WTC11 (cell line): ENCODE measurements at regions not wholly inside any gene's neighbourhood (a gene's known extent, or its start where the extent isn't known, plus 50 kb on each side); places are given as distances from the start of the nearest gene placed in this dataset.

Source experiments
- ATAC-seq: fragments of 200-7000 bp; cut with Tn5 transposase; 2 replicates; pipeline ENCODE4 v1.10.0; 2021; ENCODE audit warnings: mild to moderate bottlenecking, moderate library complexity
- CTCF ChIA-PET: fragments of 300-600 bp; sonication (Branson Sonifier 250); formaldehyde crosslinking; loops from one replicate; lab custom pipeline; 2021; ENCODE audit warnings: antibody characterized with exemption; lab: Charles Lee
- POLR2A ChIA-PET: fragments of 350-600 bp; sonication (Branson Sonifier 250); formaldehyde crosslinking; loops from one replicate; lab custom pipeline; 2021; ENCODE audit warnings: antibody characterized with exemption; lab: Charles Lee
- DNase-seq: peaks from one replicate; pipeline ENCODE4 v3.0.0; 2021; ENCODE audit warnings: low spot score
- H3K27ac Mint-ChIP-seq: 2 replicates; pipeline ENCODE4 v1.8.0; 2021; ENCODE audit warnings: mixed read lengths
- H3K27me3 Mint-ChIP-seq: 2 replicates; pipeline ENCODE4 v1.8.0; 2021; ENCODE audit warnings: low read depth, mild to moderate bottlenecking, moderate library complexity, mixed read lengths
- H3K36me3 Mint-ChIP-seq: 2 replicates; pipeline ENCODE4 v1.8.0; 2021; ENCODE audit warnings: mixed read lengths
- H3K4me1 Mint-ChIP-seq: 2 replicates; pipeline ENCODE4 v1.8.0; 2022; ENCODE audit warnings: mixed read lengths
- H3K4me3 Mint-ChIP-seq: 2 replicates; pipeline ENCODE4 v1.8.0; 2021; ENCODE audit warnings: mild to moderate bottlenecking, moderate library complexity, mixed read lengths
- H3K9me3 Mint-ChIP-seq: 2 replicates; pipeline ENCODE4 v1.8.0; 2021; ENCODE audit warnings: mixed read lengths
- AFF4 ChIP-seq: sonication (generic); formaldehyde crosslinking; IDR thresholded peaks from 2 replicates; pipeline ENCODE4 v1.8.1; 2023; ENCODE audit warnings: mild to moderate bottlenecking, missing genetic modification reagents, borderline replicate concordance
- E2F4 ChIP-seq: sonication (generic); formaldehyde crosslinking; IDR thresholded peaks from 2 replicates; pipeline ENCODE4 v1.8.1; 2022; ENCODE audit warnings: low read depth, mild to moderate bottlenecking, moderate library complexity, missing genetic modification reagents, borderline replicate concordance
- ELF4 ChIP-seq: sonication (generic); formaldehyde crosslinking; IDR thresholded peaks from 2 replicates; pipeline ENCODE4 v1.8.1; 2022; ENCODE audit warnings: low read depth, mild to moderate bottlenecking, moderate library complexity, missing genetic modification reagents
- JUN ChIP-seq: sonication (generic); formaldehyde crosslinking; IDR thresholded peaks from 2 replicates; pipeline ENCODE4 v1.8.0; 2023; ENCODE audit warnings: mild to moderate bottlenecking, missing genetic modification reagents
- MXD4 ChIP-seq: fragments of 250-450 bp; sonication (Bioruptor Pico); IDR thresholded peaks from 2 replicates; pipeline ENCODE4 v1.8.0; 2021; ENCODE audit warnings: mild to moderate bottlenecking, moderate library complexity, borderline replicate concordance
- NFATC4 ChIP-seq: fragments of 250-450 bp; sonication (Bioruptor Pico); IDR thresholded peaks from 2 replicates; pipeline ENCODE4 v1.9.0; 2021; ENCODE audit warnings: mild to moderate bottlenecking
- NR1H2 ChIP-seq: sonication (generic); formaldehyde crosslinking; IDR thresholded peaks from 2 replicates; pipeline ENCODE4 v1.9.0; 2021; ENCODE audit warnings: mild to moderate bottlenecking, moderate library complexity, missing genetic modification reagents
- OVOL2 ChIP-seq: fragments of 250-450 bp; sonication (Bioruptor Pico); IDR thresholded peaks from 2 replicates; pipeline ENCODE4 v1.9.0; 2021; ENCODE audit warnings: mild to moderate bottlenecking, borderline replicate concordance
- RELA ChIP-seq: sonication (generic); formaldehyde crosslinking; IDR thresholded peaks from 2 replicates; pipeline ENCODE4 v1.8.1; 2022; ENCODE audit warnings: missing genetic modification reagents, mild to moderate bottlenecking, borderline replicate concordance
- SP1 ChIP-seq: sonication (generic); formaldehyde crosslinking; conservative IDR thresholded peaks from 2 replicates; pipeline ENCODE4 v1.8.1; 2022; ENCODE audit warnings: missing genetic modification reagents
- USF2 ChIP-seq: sonication (generic); formaldehyde crosslinking; IDR thresholded peaks from 2 replicates; pipeline ENCODE4 v1.8.1; 2023; ENCODE audit warnings: mild to moderate bottlenecking, missing genetic modification reagents, moderate library complexity
- ZNF263 ChIP-seq: sonication (generic); formaldehyde crosslinking; IDR thresholded peaks from 2 replicates; pipeline ENCODE4 v1.8.1; 2022; ENCODE audit warnings: low read depth, mild to moderate bottlenecking, moderate library complexity, missing genetic modification reagents
- ZNF317 ChIP-seq: sonication (generic); formaldehyde crosslinking; IDR thresholded peaks from 2 replicates; pipeline ENCODE4 v1.8.1; 2023; ENCODE audit warnings: low read depth, mild to moderate bottlenecking, moderate library complexity, missing genetic modification reagents, borderline replicate concordance
- ZNF425 ChIP-seq: fragments of 250-450 bp; sonication (Bioruptor Pico); conservative IDR thresholded peaks from 2 replicates; pipeline ENCODE4 v1.9.0; 2021; ENCODE audit warnings: mild to moderate bottlenecking
- ZNF512 ChIP-seq: sonication (generic); formaldehyde crosslinking; IDR thresholded peaks from 2 replicates; pipeline ENCODE4 v1.8.1; 2022; ENCODE audit warnings: missing genetic modification reagents, borderline replicate concordance
- ZNF532 ChIP-seq: fragments of 250-450 bp; sonication (Bioruptor Pico); IDR thresholded peaks from 2 replicates; pipeline ENCODE4 v1.9.0; 2021; ENCODE audit warnings: mild to moderate bottlenecking, borderline replicate concordance
- ZNF671 ChIP-seq: fragments of 250-450 bp; sonication (Bioruptor Pico); IDR thresholded peaks from 2 replicates; pipeline ENCODE4 v1.8.0; 2021; ENCODE audit warnings: mild to moderate bottlenecking
- TF ChIP-seq, protein P1 (sequence below): sonication (generic); formaldehyde crosslinking; conservative IDR thresholded peaks from 2 replicates; pipeline ENCODE4 v1.8.1; 2022; ENCODE audit warnings: mild to moderate bottlenecking, missing genetic modification reagents

DNA sequence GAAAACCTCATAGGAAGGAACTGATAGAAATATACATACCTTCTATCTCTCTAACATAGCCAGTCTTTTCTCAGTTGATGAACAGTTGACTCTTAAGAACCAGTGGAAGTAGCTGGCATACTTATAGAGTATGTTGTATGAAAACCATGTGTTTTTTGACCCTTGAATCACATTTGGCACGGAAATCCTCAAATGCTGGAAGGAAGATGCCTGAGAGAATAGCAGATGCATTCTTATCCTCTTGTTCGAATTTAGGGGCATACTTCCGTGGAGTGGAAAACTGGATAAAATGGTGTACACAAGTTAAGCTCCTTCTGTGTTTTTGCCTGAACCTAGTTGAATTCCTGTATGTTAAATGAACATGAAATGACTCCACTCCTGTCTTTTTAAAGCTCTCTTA is 145.5 kb downstream of the PCDH7 start (continued):
- no peak for TF ChIP-seq E2F4
- no peak for TF ChIP-seq RELA (CRISPR knock-in tag)

DNA sequence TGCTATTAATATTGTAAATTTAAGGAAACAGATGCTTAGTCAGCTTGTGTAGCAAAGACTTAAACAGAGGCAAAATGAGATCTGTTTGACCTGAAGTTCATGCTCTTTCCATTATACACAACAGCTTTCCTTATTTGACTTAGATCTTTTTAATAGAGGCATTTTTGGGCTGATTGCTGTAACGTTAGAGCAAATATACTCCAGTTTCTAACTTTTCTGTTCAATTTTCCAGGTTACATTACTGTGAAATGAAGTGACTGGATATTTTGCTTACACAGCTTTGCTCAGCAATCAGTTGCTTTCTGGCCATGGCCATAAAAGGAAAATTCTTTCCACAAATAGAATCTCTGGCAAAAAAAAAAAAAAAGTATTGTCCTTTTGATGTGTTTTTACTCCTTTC is 146.2 kb downstream of the PCDH7 start:
- no peaks in the 10 kb centered on the region for H3K9me3 Mint-ChIP-seq
- H3K36me3 Mint-ChIP-seq, result no peaks in the 10 kb centered on the region; the same call in 1 of the 2 replicates
- peaks cover 5% of the 10 kb centered on the region; the same call in 1 of the 2 replicates for H3K4me1 Mint-ChIP-seq
- CTCF ChIA-PET, result no interaction called here
- TF ChIP-seq SP1 (CRISPR knock-in tag) (no peak), JUN (no peak), RELA (CRISPR knock-in tag) (no peak), ELF4 (CRISPR knock-in tag) (no peak), MXD4 (no peak), AFF4 (CRISPR knock-in tag) (no peak), NFATC4 (CRISPR knock-in tag) (no peak), ZNF512 (no peak), OVOL2 (CRISPR knock-in tag) (no peak)
- TF ChIP-seq, protein P1, sequence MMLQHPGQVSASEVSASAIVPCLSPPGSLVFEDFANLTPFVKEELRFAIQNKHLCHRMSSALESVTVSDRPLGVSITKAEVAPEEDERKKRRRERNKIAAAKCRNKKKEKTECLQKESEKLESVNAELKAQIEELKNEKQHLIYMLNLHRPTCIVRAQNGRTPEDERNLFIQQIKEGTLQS (CRISPR knock-in tag), result no peak
- TF ChIP-seq, all 79 proteins: peak for 0
- ATAC-seq (no peak), DNase-seq (no peak)
- Mint-ChIP-seq H3K4me3 (no peak overlapping the region), H3K27me3 (no peaks in the 10 kb centered on the region; the same call in 1 of the 2 replicates), H3K27ac (no peak overlapping the region)
- POLR2A ChIA-PET, result no interaction called here

DNA sequence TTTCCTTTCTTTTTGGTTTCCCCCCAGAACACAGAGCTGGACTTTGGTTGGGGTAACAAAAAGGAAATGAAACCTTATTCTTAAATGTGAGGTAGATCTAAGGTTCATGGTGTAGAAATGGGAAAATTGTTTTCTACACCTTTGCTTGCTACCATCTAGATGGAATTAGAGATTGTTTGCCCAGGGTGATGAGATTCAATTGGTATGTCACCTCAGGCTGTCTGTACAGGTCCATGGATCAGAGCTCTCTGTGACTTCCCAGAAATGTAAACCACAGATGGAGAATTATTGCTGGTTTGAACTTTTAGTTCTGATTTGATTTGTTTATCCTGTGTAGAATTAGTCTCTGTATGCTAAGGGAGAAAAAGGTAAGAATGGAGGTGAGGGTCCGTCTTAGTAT is 146.7 kb downstream of the PCDH7 start:
- DNase-seq (no peak), ATAC-seq (no peak)
- Mint-ChIP-seq H3K27me3 (no peaks in the 10 kb centered on the region; the same call in 1 of the 2 replicates), H3K27ac (no peak overlapping the region), H3K9me3 (no peaks in the 10 kb centered on the region), H3K36me3 (no peaks in the 10 kb centered on the region; the same call in 1 of the 2 replicates), H3K4me1 (peaks cover 5% of the 10 kb centered on the region; the same call in 1 of the 2 replicates), H3K4me3 (no peak overlapping the region)
- ChIA-PET CTCF (no interaction called here), POLR2A (no interaction called here)
- TF ChIP-seq ZNF317 (no peak), ZNF532 (no peak), ZNF263 (CRISPR knock-in tag) (no peak), ZNF671 (CRISPR knock-in tag) (no peak), NR1H2 (CRISPR knock-in tag) (no peak), USF2 (no peak), ZNF425 (CRISPR knock-in tag) (no peak)
